HFF-Myc (cell line): ENCODE measurements at regions not wholly inside any gene's neighbourhood (a gene's known extent, or its start where the extent isn't known, plus 50 kb on each side); places are given as distances from the start of the nearest gene placed in this dataset.

Experiments used
- DNase-seq: peaks from one replicate; pipeline ENCODE4 v3.0.0-alpha.2; 2011; ENCODE audit warnings: low read depth; ENCODE audit errors: extremely low read depth
- H3K4me3 ChIP-seq: replicated peaks from 2 replicates; pipeline ENCODE4 v1.5.1; 2011; ENCODE audit warnings: low read depth, mild to moderate bottlenecking, control low read depth, low read length
- CTCF ChIP-seq: IDR thresholded peaks from 2 replicates; pipeline ENCODE4 v1.5.1; 2012; ENCODE audit warnings: mild to moderate bottlenecking, low read depth, low read length, control low read depth; ENCODE audit errors: missing control alignments

GRCh38 chr21:14754682-14755081 is 208.6 kb upstream of the SAMSN1 start:
- TF ChIP-seq CTCF: no peak
- DNase-seq: no peak
- no peak overlapping the region for H3K4me3 ChIP-seq

DNA sequence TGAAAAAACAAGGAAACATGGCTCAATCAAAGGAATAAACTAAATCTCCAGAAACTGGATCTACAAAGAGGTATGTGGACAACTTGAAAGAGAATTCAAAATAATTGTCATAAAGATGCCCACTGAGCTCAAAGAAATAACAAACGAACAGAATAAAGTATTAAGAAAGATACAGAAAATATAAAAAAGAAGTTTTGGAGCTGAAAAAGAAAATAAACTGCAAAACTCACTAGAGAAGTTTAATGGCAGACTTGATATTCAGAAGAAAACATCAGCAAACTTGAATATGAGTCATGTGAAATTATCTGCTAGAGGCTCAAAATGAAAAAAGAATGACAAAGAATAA is 208.1 kb upstream of the SAMSN1 start:
- no peak for DNase-seq
- no peak overlapping the region for H3K4me3 ChIP-seq
- no peak for TF ChIP-seq CTCF

GRCh38 chr21:14753466-14754258 is 207.5 kb upstream of the SAMSN1 start:
- no peak overlapping the region for H3K4me3 ChIP-seq
- no peak for TF ChIP-seq CTCF
- DNase-seq: no peak

DNA sequence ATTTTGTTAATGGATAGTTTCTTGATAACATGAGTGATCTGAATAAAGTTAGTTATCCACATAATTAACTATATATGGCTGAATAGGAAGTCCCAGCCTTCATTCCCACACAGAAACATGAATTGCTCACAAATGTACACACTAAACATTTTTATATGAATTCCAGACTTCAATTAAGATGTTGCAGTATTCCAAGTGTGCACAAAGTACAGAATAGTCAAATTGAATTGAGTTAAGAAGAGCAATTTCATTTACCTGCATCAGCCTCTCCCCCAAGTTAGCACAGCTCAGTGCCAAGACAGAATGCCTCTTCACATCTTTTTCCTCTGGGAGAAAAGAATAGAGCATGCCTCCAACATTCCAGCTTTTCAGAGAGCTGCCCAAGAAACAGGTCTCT is 207.0 kb upstream of the SAMSN1 start:
- no peak overlapping the region for H3K4me3 ChIP-seq
- TF ChIP-seq CTCF: no peak
- DNase-seq: no peak

- no peak for TF ChIP-seq CTCF
- H3K4me3 ChIP-seq: no peak overlapping the region
- no peak for DNase-seq
These were observed 206.3 kb upstream of the SAMSN1 start for GRCh38 chr21:14752345-14752909.

GRCh38 chr21:14751602-14752344 is 205.7 kb upstream of the SAMSN1 start:
- DNase-seq: no peak
- H3K4me3 ChIP-seq: no peak overlapping the region
- TF ChIP-seq CTCF: no peak
